IMR-90 (cell line): ENCODE measurements at regions not wholly inside any gene's neighbourhood (a gene's known extent, or its start where the extent isn't known, plus 50 kb on each side); places are given as distances from the start of the nearest gene placed in this dataset.

ENCODE experiments used
- ATAC-seq: fragments of 200-7000 bp; cut with Tn5 transposase; 2 replicates; pipeline ENCODE4 v1.9.1; 2020; ENCODE audit warnings: low read depth, mild to moderate bottlenecking, moderate library complexity
- BruUV-seq: library from RNA; stranded (reverse); fragments of 400-500 nt; replicated peaks from 2 replicates; lab custom pipeline; 2021; lab: Mats Ljungman, UMichigan
- CTCF ChIA-PET: fragments of 300-600 bp; formaldehyde crosslinking; extraction: SDS; loops from one replicate; lab custom pipeline; 2021; ENCODE audit warnings: antibody characterized with exemption; lab: Yijun Ruan, JAX
- POLR2A ChIA-PET: fragments of 300-600 bp; sonication (Branson Sonifier 250); formaldehyde crosslinking; loops from one replicate; lab custom pipeline; 2022; ENCODE audit warnings: antibody characterized with exemption; ENCODE audit not compliant: unreplicated experiment; lab: Charles Lee
- DNase-seq: peaks from one replicate; pipeline ENCODE4 v3.0.0; 2013
- H2AFZ ChIP-seq: replicated peaks from 2 replicates; pipeline ENCODE3; 2013; ENCODE audit warnings: low read length, mild to moderate bottlenecking; ENCODE audit not compliant: poor library complexity
- H2AK5ac ChIP-seq: 2 replicates; pipeline ENCODE4 v1.6.1; 2013; ENCODE audit warnings: low read depth, low read length, inconsistent platforms
- H2AK9ac ChIP-seq: replicated peaks from 2 replicates; pipeline ENCODE3; 2013; ENCODE audit warnings: mild to moderate bottlenecking, low read depth, low read length, moderate library complexity; ENCODE audit not compliant: poor library complexity
- H2BK120ac ChIP-seq: 2 replicates; pipeline ENCODE4 v1.6.1; 2013; ENCODE audit warnings: low read depth, low read length, inconsistent platforms
- H2BK15ac ChIP-seq: 3 replicates; pipeline ENCODE4 v1.6.1; 2013; ENCODE audit warnings: low read depth, low read length, inconsistent platforms
- H2BK20ac ChIP-seq: 2 replicates; pipeline ENCODE4 v1.6.1; 2013; ENCODE audit warnings: low read depth, mild to moderate bottlenecking, inconsistent platforms, low read length, moderate library complexity
- H2BK5ac ChIP-seq: 2 replicates; pipeline ENCODE4 v1.6.1; 2013; ENCODE audit warnings: mild to moderate bottlenecking, low read depth, low read length, inconsistent platforms; ENCODE audit not compliant: poor library complexity, severe bottlenecking
- H3K14ac ChIP-seq: replicated peaks from 2 replicates; pipeline ENCODE4 v1.6.1; 2013; ENCODE audit warnings: low read depth, low read length, inconsistent platforms
- H3K18ac ChIP-seq: 2 replicates; pipeline ENCODE4 v1.6.1; 2013; ENCODE audit warnings: low read depth, low read length, control low read depth
- H3K23ac ChIP-seq: 2 replicates; pipeline ENCODE4 v1.6.1; 2013; ENCODE audit warnings: low read depth, low read length, inconsistent platforms
- H3K27ac ChIP-seq: 2 replicates; pipeline ENCODE4 v1.5.1; 2013; ENCODE audit warnings: mild to moderate bottlenecking, control low read depth, low read length; ENCODE audit not compliant: insufficient read depth
- H3K27me3 ChIP-seq: 2 replicates; pipeline ENCODE4 v1.6.1; 2013; ENCODE audit warnings: low read length; ENCODE audit not compliant: control insufficient read depth, insufficient read depth
- H3K36me3 ChIP-seq: 2 replicates; pipeline ENCODE4 v1.6.1; 2013; ENCODE audit warnings: low read length, mixed read lengths; ENCODE audit not compliant: control insufficient read depth, insufficient read depth
- H3K4ac ChIP-seq: 2 replicates; pipeline ENCODE4 v1.6.1; 2013; ENCODE audit warnings: low read depth, low read length, inconsistent platforms
- H3K4me1 ChIP-seq: 2 replicates; pipeline ENCODE4 v1.6.1; 2013; ENCODE audit warnings: low read length, mixed read lengths; ENCODE audit not compliant: control insufficient read depth, insufficient read depth
- H3K4me2 ChIP-seq: 2 replicates; pipeline ENCODE4 v1.6.1; 2013; ENCODE audit warnings: low read depth, mild to moderate bottlenecking, control low read depth, low read length, moderate library complexity
- H3K4me3 ChIP-seq: 2 replicates; pipeline ENCODE4 v1.5.1; 2013; ENCODE audit warnings: low read depth, mild to moderate bottlenecking, control low read depth, low read length, moderate library complexity; ENCODE audit not compliant: insufficient read depth
- H3K56ac ChIP-seq: 2 replicates; pipeline ENCODE4 v1.6.1; 2013; ENCODE audit warnings: low read length, inconsistent platforms; ENCODE audit not compliant: insufficient read depth; ENCODE audit errors: extremely low read depth
- H3K79me1 ChIP-seq, 2 experiments: 2 replicates each; pipeline ENCODE4 v1.6.1; 2013; ENCODE audit warnings: low read length in 2 of 2, inconsistent platforms in 1 of 2, low read depth in 1 of 2
- H3K9ac ChIP-seq: 2 replicates; pipeline ENCODE4 v1.6.1; 2013; ENCODE audit warnings: low read depth, low read length, control low read depth
- H3K9me1 ChIP-seq: 2 replicates; pipeline ENCODE4 v1.6.1; 2013; ENCODE audit warnings: low read length, inconsistent platforms; ENCODE audit not compliant: insufficient read depth
- H3K9me3 ChIP-seq: 2 replicates; pipeline ENCODE4 v1.6.1; 2013; ENCODE audit warnings: low read length; ENCODE audit not compliant: control insufficient read depth, insufficient read depth
- H4K20me1 ChIP-seq: 2 replicates; pipeline ENCODE4 v1.6.1; 2013; ENCODE audit warnings: low read length, inconsistent platforms; ENCODE audit not compliant: insufficient read depth
- H4K5ac ChIP-seq: 2 replicates; pipeline ENCODE4 v1.6.1; 2013; ENCODE audit warnings: mild to moderate bottlenecking, low read depth, low read length, control low read depth
- H4K8ac ChIP-seq, 2 experiments: 2 replicates each; pipeline ENCODE4 v1.6.1; 2013; ENCODE audit warnings: low read depth in 2 of 2, low read length in 2 of 2, control low read depth in 1 of 2, inconsistent platforms in 1 of 2
- H4K91ac ChIP-seq: 2 replicates; pipeline ENCODE4 v1.6.1; 2013; ENCODE audit warnings: low read depth, low read length, inconsistent platforms; ENCODE audit not compliant: insufficient read depth
- CEBPB ChIP-seq: IDR thresholded peaks from 2 replicates; pipeline ENCODE4 v1.6.1; 2012; ENCODE audit warnings: low read depth, low read length, improper control_type of control experiment
- RFX5 ChIP-seq: IDR thresholded peaks from 2 replicates; pipeline ENCODE4 v1.8.0; 2012; ENCODE audit warnings: low read depth, mild to moderate bottlenecking, low read length, moderate library complexity
- WGBS, 2 experiments: methylation state at CpG; one replicate each; pipeline versions ENCODE4 v1.1.5 to v1.1.7; 2013; ENCODE audit warnings: missing lambda C conversion rate in 2 of 2; ENCODE audit not compliant: insufficient read length in 1 of 2; ENCODE audit errors: extremely low coverage in 2 of 2; 5-methylcytosine and 5-hydroxymethylcytosine counted together
- dilution Hi-C: fragments of 300-500 bp; cut with HindIII; formaldehyde crosslinking; loops from one replicate; pipeline ENCODE4 v1.14.3; 2018; ENCODE audit warnings: low sequenced_read_pairs; ENCODE audit not compliant: unreplicated experiment
- in situ Hi-C: fragments of 300-500 bp; cut with MboI; formaldehyde crosslinking; loops from 3 replicates; pipeline ENCODE4 v1.14.3; 2019; ENCODE audit warnings: low sequenced_read_pairs, inconsistent platforms, mixed read lengths
- intact Hi-C: fragments of 100-400 bp; cut with micrococcal nuclease; formaldehyde crosslinking; loops from 2 replicates; pipeline ENCODE4 v1.10.0; 2022

DNA sequence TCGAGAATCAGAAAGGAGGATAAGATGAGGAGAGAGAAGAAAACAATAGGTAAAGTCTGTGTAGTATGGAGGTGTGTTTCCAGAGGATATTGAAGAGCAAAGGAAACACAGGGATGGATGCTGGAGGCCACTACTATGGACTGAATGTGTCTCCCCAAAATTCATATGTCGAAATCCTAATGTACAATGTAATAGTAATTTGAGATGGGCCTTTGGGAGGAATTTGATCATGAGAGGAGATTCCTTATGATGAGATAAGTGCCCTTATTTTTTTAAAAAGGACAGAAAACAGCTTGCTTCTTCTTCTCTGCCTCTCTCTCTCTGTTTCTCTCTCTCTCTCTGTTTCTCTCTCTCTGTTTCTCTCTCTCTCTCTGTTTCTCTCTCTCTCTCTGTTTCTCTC is 602.2 kb upstream of the ADAMTS5 start:
- H3K79me1 ChIP-seq, result no peaks in the 10 kb centered on the region
- no peaks in the 10 kb centered on the region for H3K9me3 ChIP-seq
- no CpG with 5 or more reads among the region's 2 CpGs for WGBS, 2 experiments
- peak overlapping the region; percentile 48; the same call in 1 of the 2 replicates for H3K23ac ChIP-seq
- peak overlapping the region; percentile 99 for H2BK5ac ChIP-seq
- H2BK20ac ChIP-seq, result peak overlapping the region; percentile 98; the same call in 1 of the 2 replicates
- no peaks in the 10 kb centered on the region for H3K36me3 ChIP-seq
- no peaks in the 10 kb centered on the region for H3K27me3 ChIP-seq
- peak overlapping the region; percentile 99 for H3K4ac ChIP-seq
- CTCF ChIA-PET, result no interaction called here
- intact Hi-C loops (loop anchor here (5.0 to 10.0 kb wide), 3 partner anchors 354 to 768 kb away; no protein-coding TSS in a partner anchor), dilution Hi-C loops (no loop called here), in situ Hi-C loops (loop anchor here (25.0 kb wide), 2 partner anchors 768 to 1168 kb away; no protein-coding TSS in a partner anchor)
- POLR2A ChIA-PET, result interaction anchor here (0.7 kb wide), 1 partner anchor 170 kb away, joined by 3 read pairs; no protein-coding TSS in a partner anchor
- no peaks in the 10 kb centered on the region for H4K20me1 ChIP-seq
- TF ChIP-seq RFX5 (no peak), CEBPB (peak; percentile 50; the same call in 1 of the 2 replicates)
- H3K4me2 ChIP-seq, result no peak overlapping the region; the same call in 1 of the 2 replicates
- peak overlapping the region; percentile 95 for H3K14ac ChIP-seq
- H2AK9ac ChIP-seq, result no peak overlapping the region
- BruUV-seq, result no TSS peak
- H3K4me3 ChIP-seq, result no peak overlapping the region
- DNase-seq (peak; percentile 36), ATAC-seq (no peak)
- peak overlapping the region; percentile 100 for H4K5ac ChIP-seq
- peak overlapping the region; percentile 96 for H2AK5ac ChIP-seq
- peak overlapping the region; percentile 79 for H3K56ac ChIP-seq
- peaks cover 10% of the 10 kb centered on the region for H3K9me1 ChIP-seq
- peak overlapping the region; percentile 99 for H3K18ac ChIP-seq
- H4K8ac ChIP-seq, result peak overlapping the region; percentile 89 to 93
- H2BK120ac ChIP-seq, result peak overlapping the region; percentile 99
- peak overlapping the region; percentile 50; the same call in 1 of the 2 replicates for H3K9ac ChIP-seq
- H3K4me1 ChIP-seq, result peaks cover 19% of the 10 kb centered on the region
- peak overlapping the region; percentile 70; the same call in 1 of the 2 replicates for H3K27ac ChIP-seq
- H2BK15ac ChIP-seq, result peak overlapping the region; percentile 93; the same call in 2 of the 3 replicates
- peak overlapping the region; percentile 94 for H4K91ac ChIP-seq
- H2AFZ ChIP-seq, result no peak overlapping the region
